Fibroblast of pulmonary artery (primary cell): ENCODE measurements at regions not wholly inside any gene's neighbourhood (a gene's known extent, or its start where the extent isn't known, plus 50 kb on each side); places are given as distances from the start of the nearest gene placed in this dataset.

Experiments used
- DNase-seq: peaks from one replicate; pipeline ENCODE4 v3.0.0-alpha.2; 2010; ENCODE audit warnings: low read depth
- H3K4me3 ChIP-seq: replicated peaks from 2 replicates; pipeline ENCODE4 v1.5.1; 2011; ENCODE audit warnings: low read depth, mild to moderate bottlenecking, control low read depth, low read length, moderate library complexity
- TF ChIP-seq, protein P1 (sequence below): IDR thresholded peaks from 2 replicates; pipeline ENCODE4 v1.5.1; 2011; ENCODE audit warnings: mild to moderate bottlenecking, control low read depth, low read length, inconsistent platforms; ENCODE audit errors: missing control alignments

GRCh38 chr16:74165566-74166080 lies 131.0 kb upstream of the PSMD7 start:
- H3K4me3 ChIP-seq, result no peak overlapping the region
- TF ChIP-seq, protein P1, sequence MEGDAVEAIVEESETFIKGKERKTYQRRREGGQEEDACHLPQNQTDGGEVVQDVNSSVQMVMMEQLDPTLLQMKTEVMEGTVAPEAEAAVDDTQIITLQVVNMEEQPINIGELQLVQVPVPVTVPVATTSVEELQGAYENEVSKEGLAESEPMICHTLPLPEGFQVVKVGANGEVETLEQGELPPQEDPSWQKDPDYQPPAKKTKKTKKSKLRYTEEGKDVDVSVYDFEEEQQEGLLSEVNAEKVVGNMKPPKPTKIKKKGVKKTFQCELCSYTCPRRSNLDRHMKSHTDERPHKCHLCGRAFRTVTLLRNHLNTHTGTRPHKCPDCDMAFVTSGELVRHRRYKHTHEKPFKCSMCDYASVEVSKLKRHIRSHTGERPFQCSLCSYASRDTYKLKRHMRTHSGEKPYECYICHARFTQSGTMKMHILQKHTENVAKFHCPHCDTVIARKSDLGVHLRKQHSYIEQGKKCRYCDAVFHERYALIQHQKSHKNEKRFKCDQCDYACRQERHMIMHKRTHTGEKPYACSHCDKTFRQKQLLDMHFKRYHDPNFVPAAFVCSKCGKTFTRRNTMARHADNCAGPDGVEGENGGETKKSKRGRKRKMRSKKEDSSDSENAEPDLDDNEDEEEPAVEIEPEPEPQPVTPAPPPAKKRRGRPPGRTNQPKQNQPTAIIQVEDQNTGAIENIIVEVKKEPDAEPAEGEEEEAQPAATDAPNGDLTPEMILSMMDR, result no peak
- no peak for DNase-seq

GRCh38 chr16:74160759-74161158 lies 135.9 kb upstream of the PSMD7 start:
- DNase-seq, result no peak
- no peak overlapping the region for H3K4me3 ChIP-seq
- TF ChIP-seq, protein P1, result no peak

- TF ChIP-seq, protein P1, result no peak
- no peak for DNase-seq
- no peak overlapping the region for H3K4me3 ChIP-seq
Observed at GRCh38 chr16:74153773-74154172, 142.8 kb upstream of the PSMD7 start.

DNA sequence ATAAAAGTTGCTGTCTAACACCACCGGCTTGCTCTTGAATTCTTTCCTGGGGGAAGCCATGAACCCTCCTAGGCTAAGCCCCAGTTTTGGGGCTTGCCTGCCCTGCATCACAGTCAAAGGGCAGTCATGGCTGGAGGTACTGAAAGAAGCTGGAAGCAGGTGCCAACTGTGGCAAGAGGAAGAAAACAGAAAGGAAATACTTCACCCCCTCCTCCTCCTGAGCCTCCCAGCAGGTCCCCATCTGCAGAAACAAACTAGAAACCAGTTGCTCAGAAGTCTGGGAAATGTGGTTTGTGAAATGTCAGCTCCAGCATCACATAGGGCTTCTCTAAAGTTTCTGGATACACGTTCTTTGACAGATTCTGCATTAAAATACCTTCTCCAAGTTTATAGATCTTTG lies 150.0 kb upstream of the PSMD7 start:
- TF ChIP-seq, protein P1, result no peak
- no peak overlapping the region for H3K4me3 ChIP-seq
- DNase-seq, result no peak

DNA sequence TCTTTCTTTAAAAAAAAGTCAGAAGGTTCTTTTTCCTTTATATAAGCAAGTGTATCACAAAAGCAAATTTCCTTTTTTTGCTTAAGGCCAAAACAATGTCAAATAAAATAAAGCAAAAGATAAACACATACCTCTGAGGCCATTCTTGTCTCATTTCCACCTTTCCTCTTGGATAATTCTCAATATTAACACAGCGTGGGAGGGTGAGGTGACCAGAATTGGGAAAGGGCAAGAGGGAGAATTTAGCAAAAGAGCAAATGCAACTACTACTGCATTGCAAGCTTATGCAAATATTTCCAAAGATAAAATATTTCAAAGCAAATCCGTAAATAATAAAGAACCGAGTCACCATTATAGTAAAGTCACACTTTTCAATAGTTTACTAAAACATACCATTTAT lies 153.4 kb upstream of the PSMD7 start:
- H3K4me3 ChIP-seq, result no peak overlapping the region
- no peak for DNase-seq
- TF ChIP-seq, protein P1, result no peak

DNA sequence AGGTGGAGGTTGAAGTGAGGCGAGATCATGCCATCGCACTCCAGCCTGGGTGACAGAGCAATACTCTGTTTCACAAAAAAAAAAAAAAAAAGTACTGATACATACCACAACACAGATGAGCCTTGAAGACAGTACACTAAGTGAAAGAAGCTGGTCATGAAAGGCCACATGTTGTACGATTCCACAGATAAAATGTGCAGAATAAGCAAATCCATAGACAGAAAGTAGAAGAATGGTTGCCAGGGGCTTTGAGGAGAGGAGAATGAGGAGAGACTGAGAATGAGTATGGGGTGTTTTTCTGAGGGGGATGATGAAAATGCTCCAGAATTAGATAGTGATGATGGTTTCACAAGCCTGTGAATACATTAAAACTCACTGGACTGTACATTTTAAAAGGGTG lies 155.6 kb upstream of the PSMD7 start:
- DNase-seq, result no peak
- H3K4me3 ChIP-seq, result no peak overlapping the region
- TF ChIP-seq, protein P1, result no peak

DNA sequence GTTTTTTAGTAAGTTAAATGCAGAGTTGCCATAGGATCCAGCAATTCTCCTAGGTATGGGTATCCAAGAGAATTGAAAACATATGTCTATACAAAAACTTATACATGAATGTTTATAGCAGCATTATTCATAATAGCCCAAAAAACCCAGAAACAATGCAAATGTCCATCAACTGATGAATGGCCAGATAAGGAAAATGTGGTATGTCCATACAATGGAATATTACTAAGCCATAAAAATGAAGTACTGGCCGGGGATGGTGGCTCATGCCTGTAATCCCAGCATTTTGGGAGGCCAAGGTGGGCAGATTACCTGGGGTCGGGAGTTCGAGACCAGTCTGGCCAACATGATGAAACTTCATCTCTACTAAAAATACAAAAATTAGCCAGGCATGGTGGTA lies 156.1 kb upstream of the PSMD7 start:
- no peak for DNase-seq
- no peak overlapping the region for H3K4me3 ChIP-seq
- TF ChIP-seq, protein P1, result no peak
